Activated CD8-positive, alpha-beta T cell treated with anti-CD3 and anti-CD28 coated beads for 36 hours (primary cell): ENCODE measurements at regions not wholly inside any gene's neighbourhood (a gene's known extent, or its start where the extent isn't known, plus 50 kb on each side); places are given as distances from the start of the nearest gene placed in this dataset.

Experiments
- ATAC-seq: fragments of 200-7000 bp; cut with Tn5 transposase; one replicate; pipeline ENCODE4 v1.10.0; 2021; ENCODE audit warnings: mild to moderate bottlenecking, moderate library complexity
- CTCF ChIA-PET: fragments of 350-600 bp; sonication (Branson Sonifier 250); formaldehyde crosslinking; loops from one replicate; lab custom pipeline; 2021; ENCODE audit warnings: antibody characterized with exemption; lab: Charles Lee
- POLR2A ChIA-PET: fragments of 350-600 bp; sonication (Branson Sonifier 250); formaldehyde crosslinking; loops from one replicate; lab custom pipeline; 2021; ENCODE audit warnings: antibody characterized with exemption; lab: Charles Lee
- DNase-seq: peaks from one replicate; pipeline ENCODE4 v3.0.0-alpha.2; 2020
- H3K27ac Mint-ChIP-seq: one replicate; pipeline ENCODE4 v1.8.0; 2021; ENCODE audit warnings: mild to moderate bottlenecking, mixed read lengths
- H3K27me3 Mint-ChIP-seq: one replicate; pipeline ENCODE4 v1.8.0; 2021; ENCODE audit warnings: mixed read lengths
- H3K36me3 Mint-ChIP-seq: one replicate; pipeline ENCODE4 v1.8.0; 2021; ENCODE audit warnings: low read depth, mixed read lengths
- H3K4me1 Mint-ChIP-seq: one replicate; pipeline ENCODE4 v1.8.0; 2021; ENCODE audit warnings: low read depth, mixed read lengths
- H3K4me3 Mint-ChIP-seq: one replicate; pipeline ENCODE4 v1.8.0; 2021; ENCODE audit warnings: mild to moderate bottlenecking, moderate library complexity, mixed read lengths
- H3K9me3 Mint-ChIP-seq: one replicate; pipeline ENCODE4 v1.8.0; 2021; ENCODE audit warnings: mixed read lengths
- CTCF ChIP-seq: fragments of 200-600 bp; IDR thresholded peaks from one replicate; pipeline ENCODE4 v1.8.0; 2022; ENCODE audit warnings: antibody characterized with exemption, mild to moderate bottlenecking
- intact Hi-C: fragments of 100-400 bp; cut with micrococcal nuclease; formaldehyde crosslinking; loops from one replicate; pipeline ENCODE4 v1.10.0; 2022

GRCh38 chr5:105954341-105954740 is 1716.4 kb downstream of the EFNA5 start:
- intact Hi-C loops, result no loop called here
- Mint-ChIP-seq H3K4me1 (no peaks in the 10 kb centered on the region), H3K27ac (no peak overlapping the region), H3K4me3 (no peak overlapping the region), H3K9me3 (peaks cover 2% of the 10 kb centered on the region), H3K36me3 (no peaks in the 10 kb centered on the region), H3K27me3 (no peaks in the 10 kb centered on the region)
- no peak for DNase-seq
- TF ChIP-seq CTCF, result no peak
- ChIA-PET CTCF (no interaction called here), POLR2A (no interaction called here)
- ATAC-seq, result no peak

GRCh38 chr5:105953616-105954015 is 1717.1 kb downstream of the EFNA5 start:
- TF ChIP-seq CTCF, result no peak
- intact Hi-C loops, result no loop called here
- ChIA-PET CTCF (no interaction called here), POLR2A (no interaction called here)
- Mint-ChIP-seq H3K4me1 (no peaks in the 10 kb centered on the region), H3K9me3 (peaks cover 2% of the 10 kb centered on the region), H3K27me3 (no peaks in the 10 kb centered on the region), H3K36me3 (no peaks in the 10 kb centered on the region), H3K4me3 (no peak overlapping the region), H3K27ac (no peak overlapping the region)
- ATAC-seq, result no peak
- DNase-seq, result no peak

- peaks cover 2% of the 10 kb centered on the region for H3K9me3 Mint-ChIP-seq
- DNase-seq (no peak), ATAC-seq (no peak)
- H3K27me3 Mint-ChIP-seq, result no peaks in the 10 kb centered on the region
- ChIA-PET CTCF (no interaction called here), POLR2A (no interaction called here)
- H3K4me3 Mint-ChIP-seq, result no peak overlapping the region
- intact Hi-C loops, result no loop called here
- no peaks in the 10 kb centered on the region for H3K36me3 Mint-ChIP-seq
- H3K4me1 Mint-ChIP-seq, result no peaks in the 10 kb centered on the region
- no peak overlapping the region for H3K27ac Mint-ChIP-seq
- TF ChIP-seq CTCF, result no peak
These were observed 1717.9 kb downstream of the EFNA5 start for GRCh38 chr5:105952875-105953274.

GRCh38 chr5:105947461-105947860 is 1723.3 kb downstream of the EFNA5 start:
- H3K9me3 Mint-ChIP-seq, result peaks cover 9% of the 10 kb centered on the region
- no peak for DNase-seq
- no peak overlapping the region for H3K27ac Mint-ChIP-seq
- no peaks in the 10 kb centered on the region for H3K4me1 Mint-ChIP-seq
- no peak for TF ChIP-seq CTCF
- H3K27me3 Mint-ChIP-seq, result no peaks in the 10 kb centered on the region
- no peak for ATAC-seq
- no peaks in the 10 kb centered on the region for H3K36me3 Mint-ChIP-seq
- no peak overlapping the region for H3K4me3 Mint-ChIP-seq
- intact Hi-C loops, result no loop called here
- CTCF ChIA-PET, result no interaction called here
- POLR2A ChIA-PET, result interaction anchor here (0.7 kb wide), 1 partner anchor 591 kb away, joined by 3 read pairs; no protein-coding TSS in a partner anchor

- H3K4me3 Mint-ChIP-seq, result no peak overlapping the region
- H3K9me3 Mint-ChIP-seq, result peaks cover 13% of the 10 kb centered on the region
- ChIA-PET POLR2A (no interaction called here), CTCF (no interaction called here)
- no peak overlapping the region for H3K27ac Mint-ChIP-seq
- no peak for TF ChIP-seq CTCF
- intact Hi-C loops, result no loop called here
- no peaks in the 10 kb centered on the region for H3K4me1 Mint-ChIP-seq
- no peaks in the 10 kb centered on the region for H3K27me3 Mint-ChIP-seq
- no peak for DNase-seq
- no peaks in the 10 kb centered on the region for H3K36me3 Mint-ChIP-seq
- ATAC-seq, result no peak
These were observed 1725.3 kb downstream of the EFNA5 start for GRCh38 chr5:105945203-105945972.
